Astrocyte (in vitro differentiated cells and primary cell): ENCODE measurements at regions not wholly inside any gene's neighbourhood (a gene's known extent, or its start where the extent isn't known, plus 50 kb on each side); places are given as distances from the start of the nearest gene placed in this dataset.

Source experiments
- CTCF ChIP-seq: IDR thresholded peaks from 2 replicates; pipeline ENCODE4 v1.5.1; 2011; ENCODE audit warnings: low read depth, mild to moderate bottlenecking, inconsistent platforms, low read length, moderate library complexity; ENCODE audit not compliant: insufficient read depth
- EZH2 ChIP-seq: IDR thresholded peaks from 2 replicates; pipeline ENCODE4 v1.6.1; 2012; ENCODE audit warnings: mild to moderate bottlenecking, low read length, inconsistent platforms; ENCODE audit not compliant: insufficient read depth

GRCh38 chr6:156175433-156175832 lies 601.7 kb upstream of the ARID1B start:
- TF ChIP-seq CTCF (no peak), EZH2 (no peak)
